ENCODE measurements at regions not wholly inside any gene's neighbourhood (a gene's known extent, or its start where the extent isn't known, plus 50 kb on each side); places are given as distances from the start of the nearest gene placed in this dataset.

GRCh38 chr3:98968347-98968746, 66.9 kb upstream of the DCBLD2 start:
- DNase-seq: no peak
- H3K27ac Mint-ChIP-seq: no peak overlapping the region
- POLR2A ChIA-PET: no interaction called here
- H3K4me3 Mint-ChIP-seq: no peak overlapping the region
- CTCF ChIA-PET: no interaction called here
- peaks cover 4% of the 10 kb centered on the region for H3K9me3 Mint-ChIP-seq
- H3K4me1 Mint-ChIP-seq: peaks cover 2% of the 10 kb centered on the region
- H3K36me3 Mint-ChIP-seq (ENCODE audit: low read depth): no peaks in the 10 kb centered on the region
- H3K27me3 Mint-ChIP-seq: no peaks in the 10 kb centered on the region

DNA sequence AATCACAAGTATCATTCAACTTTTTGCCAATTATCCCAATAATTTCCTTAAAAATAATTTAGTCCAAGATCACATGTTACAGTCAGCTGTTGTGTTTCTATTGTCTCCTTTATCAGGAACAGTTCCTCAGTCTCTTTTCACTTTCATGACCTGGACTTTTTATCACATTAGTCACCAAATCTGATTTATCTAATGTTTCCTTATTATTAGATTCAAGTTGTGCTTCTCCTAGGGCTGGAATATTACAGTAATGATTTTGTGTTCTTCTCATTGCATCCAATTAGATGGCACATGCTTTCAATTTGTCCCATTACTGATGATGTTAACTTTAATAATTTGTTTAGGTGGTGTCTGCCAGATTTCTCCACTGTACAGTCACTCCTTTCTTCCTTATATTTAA, 66.3 kb upstream of the DCBLD2 start:
- CTCF ChIA-PET: no interaction called here
- H3K4me3 Mint-ChIP-seq: no peak overlapping the region
- POLR2A ChIA-PET: no interaction called here
- H3K27me3 Mint-ChIP-seq: no peaks in the 10 kb centered on the region
- H3K4me1 Mint-ChIP-seq: peaks cover 2% of the 10 kb centered on the region
- H3K27ac Mint-ChIP-seq: no peak overlapping the region
- no peaks in the 10 kb centered on the region for H3K36me3 Mint-ChIP-seq (ENCODE audit: low read depth)
- no peak for DNase-seq
- peaks cover 1% of the 10 kb centered on the region for H3K9me3 Mint-ChIP-seq

DNA sequence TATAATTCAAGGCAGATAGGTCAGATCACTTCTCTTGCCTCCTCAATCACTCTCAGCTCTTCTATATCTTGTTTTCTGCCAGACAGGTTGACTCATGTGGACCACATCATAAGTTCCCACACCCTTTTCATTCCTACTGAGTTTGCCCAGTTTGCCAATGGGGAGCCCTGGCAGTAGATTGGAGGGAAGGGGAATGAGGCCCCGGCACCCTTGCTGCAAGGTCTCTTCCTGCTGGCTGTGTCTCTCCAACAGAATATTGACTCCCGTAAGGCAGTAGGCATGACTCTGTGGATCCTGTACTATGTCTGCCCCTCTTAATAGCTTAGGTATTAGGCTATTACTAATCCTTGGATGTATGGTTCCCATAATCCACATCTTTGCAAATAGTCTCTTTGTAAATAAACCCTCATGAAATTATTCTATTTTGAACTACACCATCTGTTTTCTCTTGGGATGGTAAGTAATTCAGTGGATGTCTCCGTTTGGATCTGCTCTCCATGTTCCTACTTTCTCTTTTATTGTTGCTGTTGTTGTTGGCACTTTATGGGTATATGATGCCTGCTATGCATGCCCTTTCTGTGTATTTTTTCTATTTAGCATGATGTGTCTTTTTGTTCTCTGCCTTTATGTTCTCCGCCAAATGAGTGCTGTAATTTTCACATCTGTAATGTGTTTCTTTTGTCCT, 65.5 kb upstream of the DCBLD2 start:
- H3K27me3 Mint-ChIP-seq: no peaks in the 10 kb centered on the region
- no peaks in the 10 kb centered on the region for H3K9me3 Mint-ChIP-seq
- no peak overlapping the region for H3K4me3 Mint-ChIP-seq
- POLR2A ChIA-PET: no interaction called here
- H3K36me3 Mint-ChIP-seq (ENCODE audit: low read depth): no peaks in the 10 kb centered on the region
- CTCF ChIA-PET: no interaction called here
- no peak overlapping the region for H3K27ac Mint-ChIP-seq
- DNase-seq: no peak
- peaks cover 2% of the 10 kb centered on the region for H3K4me1 Mint-ChIP-seq

DNA sequence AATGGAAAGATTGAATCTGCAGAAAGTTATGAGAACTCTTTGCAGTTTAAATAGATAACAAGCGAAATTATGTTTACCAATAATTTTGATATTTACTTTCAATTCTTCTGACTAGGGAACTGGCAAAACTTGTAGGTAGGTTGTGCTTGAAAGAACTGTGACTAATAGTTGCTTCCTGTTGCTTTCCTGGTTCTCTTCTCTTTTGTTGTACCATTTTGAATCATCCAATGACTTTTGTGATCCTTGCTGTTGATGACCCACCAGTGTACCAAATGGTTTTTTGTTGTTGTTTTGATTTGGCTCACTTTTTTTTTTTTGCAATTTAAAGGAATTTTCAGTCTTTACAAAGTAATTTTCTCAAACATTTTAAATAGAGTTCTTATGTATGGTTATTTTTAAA, 64.9 kb upstream of the DCBLD2 start:
- CTCF ChIA-PET: no interaction called here
- no peaks in the 10 kb centered on the region for H3K9me3 Mint-ChIP-seq
- H3K36me3 Mint-ChIP-seq (ENCODE audit: low read depth): no peaks in the 10 kb centered on the region
- H3K27me3 Mint-ChIP-seq: no peaks in the 10 kb centered on the region
- peaks cover 2% of the 10 kb centered on the region for H3K4me1 Mint-ChIP-seq
- DNase-seq: no peak
- POLR2A ChIA-PET: no interaction called here
- no peak overlapping the region for H3K4me3 Mint-ChIP-seq
- H3K27ac Mint-ChIP-seq: no peak overlapping the region

DNA sequence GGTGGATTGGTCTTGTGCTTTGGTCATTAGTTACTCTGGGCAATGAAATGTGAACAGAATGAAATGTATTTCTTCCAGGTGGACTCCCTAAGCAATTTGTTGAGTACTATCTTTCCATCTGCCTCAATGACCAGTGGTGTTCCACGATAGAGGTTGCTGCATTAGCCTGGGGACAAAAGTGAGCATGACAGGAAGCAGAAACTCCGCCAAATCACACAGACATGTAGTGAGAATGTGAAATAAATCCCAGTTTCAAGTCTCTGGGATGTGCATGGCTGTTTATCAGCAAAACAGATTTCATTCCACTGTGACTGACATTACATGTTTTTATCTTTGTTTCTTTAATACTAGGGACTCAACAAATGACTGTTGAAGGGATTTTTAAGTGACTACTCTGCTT, 63.3 kb upstream of the DCBLD2 start:
- CTCF ChIA-PET: no interaction called here
- Mint-ChIP-seq H3K9me3 (no peaks in the 10 kb centered on the region), H3K27ac (no peak overlapping the region), H3K4me1 (peaks cover 2% of the 10 kb centered on the region), H3K27me3 (no peaks in the 10 kb centered on the region), H3K4me3 (no peak overlapping the region), H3K36me3 (ENCODE audit: low read depth) (no peaks in the 10 kb centered on the region)
- DNase-seq: no peak
- POLR2A ChIA-PET: no interaction called here

DNA sequence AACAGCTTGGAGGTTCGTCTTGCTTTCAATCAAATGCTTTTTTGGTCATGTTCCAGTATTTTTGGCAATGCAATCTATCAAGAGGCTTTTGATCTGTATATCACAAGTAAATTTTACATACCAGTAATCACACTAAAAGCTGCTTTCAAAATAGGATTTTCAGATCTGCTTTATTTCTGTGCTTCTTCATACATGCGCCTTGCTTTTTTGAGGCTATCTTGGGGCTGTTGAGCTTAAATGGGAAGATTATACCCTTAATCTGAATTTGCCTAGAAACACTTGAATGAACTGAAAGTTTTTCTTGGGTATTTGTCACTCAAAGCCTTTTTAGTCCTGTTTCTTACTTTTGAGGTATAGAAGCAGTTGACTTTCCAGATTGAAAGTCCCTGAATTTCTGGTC, 62.1 kb upstream of the DCBLD2 start:
- no peak for DNase-seq
- H3K27me3 Mint-ChIP-seq: peaks cover 2% of the 10 kb centered on the region
- H3K36me3 Mint-ChIP-seq (ENCODE audit: low read depth): no peaks in the 10 kb centered on the region
- no peak overlapping the region for H3K4me3 Mint-ChIP-seq
- no peak overlapping the region for H3K27ac Mint-ChIP-seq
- peaks cover 2% of the 10 kb centered on the region for H3K4me1 Mint-ChIP-seq
- POLR2A ChIA-PET: no interaction called here
- CTCF ChIA-PET: no interaction called here
- H3K9me3 Mint-ChIP-seq: no peaks in the 10 kb centered on the region

DNA sequence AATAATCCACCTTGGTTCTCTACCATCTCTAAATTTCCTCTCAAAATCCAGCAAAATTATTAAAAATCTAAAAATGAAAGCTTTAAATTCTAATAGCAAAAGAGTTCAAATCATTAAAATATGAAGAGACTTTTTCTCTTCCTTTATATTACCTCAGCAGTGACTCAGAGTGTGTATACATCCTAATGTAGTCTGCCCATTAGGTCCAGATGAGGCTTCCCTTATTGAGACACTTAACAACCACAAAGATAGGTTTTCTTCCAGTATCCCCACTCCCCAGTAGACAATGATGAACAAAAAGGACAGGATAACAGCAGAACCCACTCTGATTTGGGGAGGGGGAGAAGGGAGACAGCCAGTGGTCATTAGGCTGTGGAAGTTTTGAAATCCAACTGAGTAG, 61.5 kb upstream of the DCBLD2 start:
- Mint-ChIP-seq H3K36me3 (ENCODE audit: low read depth) (no peaks in the 10 kb centered on the region), H3K4me1 (peaks cover 2% of the 10 kb centered on the region), H3K9me3 (no peaks in the 10 kb centered on the region), H3K27ac (no peak overlapping the region), H3K4me3 (no peak overlapping the region), H3K27me3 (peaks cover 2% of the 10 kb centered on the region)
- DNase-seq: no peak
- POLR2A ChIA-PET: no interaction called here
- CTCF ChIA-PET: no interaction called here

DNA sequence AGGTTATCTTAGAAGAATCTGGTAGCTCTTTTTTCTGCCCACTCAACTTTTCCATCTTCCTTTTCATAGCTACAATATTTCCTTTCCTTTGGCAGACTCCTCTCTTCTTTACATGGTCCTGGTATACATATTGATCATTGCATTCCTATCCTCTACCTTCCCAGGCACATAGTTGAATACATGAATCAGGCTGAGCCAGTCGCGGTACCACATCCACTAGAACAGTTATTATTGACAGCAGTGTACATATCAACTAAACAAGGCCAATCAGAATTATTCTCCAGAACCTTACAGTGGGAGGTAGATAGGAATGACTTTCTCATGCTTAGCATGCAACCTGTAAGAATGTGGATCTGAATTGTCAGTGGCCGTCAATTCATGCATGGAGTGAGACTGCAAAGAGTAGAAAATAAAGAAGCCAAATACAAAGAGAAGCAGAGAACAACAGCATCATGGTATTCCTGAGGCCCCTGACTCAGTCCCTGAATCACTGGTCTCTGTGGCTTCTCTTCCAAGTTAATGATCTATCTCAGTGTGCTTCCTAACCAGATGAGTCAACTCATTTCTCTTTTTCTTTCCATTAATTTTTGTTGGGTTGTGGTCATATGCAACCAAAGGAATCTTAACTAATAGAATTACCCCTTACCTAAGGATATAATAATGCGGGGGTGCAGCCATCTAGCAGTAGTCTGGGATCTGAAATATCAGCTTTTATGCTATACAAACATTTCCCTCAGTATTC, 60.9 kb upstream of the DCBLD2 start:
- H3K4me1 Mint-ChIP-seq: peaks cover 2% of the 10 kb centered on the region
- CTCF ChIA-PET: no interaction called here
- no peaks in the 10 kb centered on the region for H3K9me3 Mint-ChIP-seq
- DNase-seq: no peak
- no peak overlapping the region for H3K27ac Mint-ChIP-seq
- H3K36me3 Mint-ChIP-seq (ENCODE audit: low read depth): no peaks in the 10 kb centered on the region
- peaks cover 2% of the 10 kb centered on the region for H3K27me3 Mint-ChIP-seq
- POLR2A ChIA-PET: no interaction called here
- H3K4me3 Mint-ChIP-seq: no peak overlapping the region

GRCh38 chr3:98961161-98962155, 60.0 kb upstream of the DCBLD2 start:
- H3K36me3 Mint-ChIP-seq (ENCODE audit: low read depth): no peaks in the 10 kb centered on the region
- no peak overlapping the region for H3K27ac Mint-ChIP-seq
- POLR2A ChIA-PET: no interaction called here
- no peak overlapping the region for H3K4me3 Mint-ChIP-seq
- CTCF ChIA-PET: no interaction called here
- no peak for DNase-seq
- peaks cover under 1% of the 10 kb centered on the region for H3K4me1 Mint-ChIP-seq
- peaks cover 2% of the 10 kb centered on the region for H3K27me3 Mint-ChIP-seq
- no peaks in the 10 kb centered on the region for H3K9me3 Mint-ChIP-seq

GRCh38 chr3:98957681-98958080, 56.2 kb upstream of the DCBLD2 start:
- no peaks in the 10 kb centered on the region for H3K9me3 Mint-ChIP-seq
- no peak for DNase-seq
- POLR2A ChIA-PET: no interaction called here
- H3K4me3 Mint-ChIP-seq: no peak overlapping the region
- CTCF ChIA-PET: no interaction called here
- H3K27ac Mint-ChIP-seq: no peak overlapping the region
- peaks cover 5% of the 10 kb centered on the region for H3K27me3 Mint-ChIP-seq
- no peaks in the 10 kb centered on the region for H3K4me1 Mint-ChIP-seq
- H3K36me3 Mint-ChIP-seq (ENCODE audit: low read depth): no peaks in the 10 kb centered on the region

GRCh38 chr3:98956008-98956407, 54.5 kb upstream of the DCBLD2 start:
- no peak for DNase-seq
- Mint-ChIP-seq H3K36me3 (ENCODE audit: low read depth) (no peaks in the 10 kb centered on the region), H3K27ac (no peak overlapping the region), H3K4me3 (no peak overlapping the region), H3K9me3 (no peaks in the 10 kb centered on the region), H3K4me1 (no peaks in the 10 kb centered on the region), H3K27me3 (peaks cover 5% of the 10 kb centered on the region)
- CTCF ChIA-PET: no interaction called here
- POLR2A ChIA-PET: no interaction called here

DNA sequence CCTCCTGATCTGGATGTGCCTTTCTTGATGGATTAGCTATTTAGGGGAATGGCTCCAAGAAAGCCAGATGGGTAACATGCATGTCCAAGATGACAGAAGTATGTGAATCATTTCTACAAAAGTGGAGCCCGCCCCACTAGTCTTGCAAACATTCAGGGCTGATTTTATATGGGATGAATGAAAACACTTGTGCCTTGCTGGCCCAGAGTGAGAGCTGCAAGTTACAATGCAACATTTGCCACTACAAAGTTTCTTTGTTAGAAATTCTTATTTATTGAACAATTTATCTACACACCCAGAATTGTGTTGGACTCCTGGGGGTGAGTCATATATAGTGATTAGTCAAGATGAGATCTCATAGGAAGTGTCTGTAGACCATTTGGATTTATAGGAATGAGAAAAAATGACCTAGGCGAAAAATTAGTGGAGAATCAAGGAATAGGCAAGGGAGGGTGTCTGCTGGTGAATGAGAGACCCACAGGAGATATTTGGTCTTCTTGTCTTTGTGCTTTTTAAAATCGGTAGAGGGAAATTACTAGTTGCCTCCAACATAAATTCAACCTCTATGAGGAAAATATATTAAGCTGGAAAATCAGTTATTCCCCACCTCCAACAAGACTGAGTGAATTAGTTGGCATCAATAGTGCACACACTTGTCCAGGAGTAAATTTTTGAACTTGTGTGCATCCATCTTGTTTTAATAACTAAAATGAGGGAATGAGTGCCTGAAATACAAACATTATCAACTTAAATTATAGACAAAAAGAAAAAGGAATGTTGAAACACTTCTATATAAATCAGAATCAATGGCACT, 53.5 kb upstream of the DCBLD2 start:
- Mint-ChIP-seq H3K4me3 (no peak overlapping the region), H3K9me3 (no peaks in the 10 kb centered on the region), H3K4me1 (no peaks in the 10 kb centered on the region), H3K36me3 (ENCODE audit: low read depth) (no peaks in the 10 kb centered on the region), H3K27me3 (peaks cover 5% of the 10 kb centered on the region), H3K27ac (no peak overlapping the region)
- ChIA-PET POLR2A (no interaction called here), CTCF (no interaction called here)
- DNase-seq: no peak

DNA sequence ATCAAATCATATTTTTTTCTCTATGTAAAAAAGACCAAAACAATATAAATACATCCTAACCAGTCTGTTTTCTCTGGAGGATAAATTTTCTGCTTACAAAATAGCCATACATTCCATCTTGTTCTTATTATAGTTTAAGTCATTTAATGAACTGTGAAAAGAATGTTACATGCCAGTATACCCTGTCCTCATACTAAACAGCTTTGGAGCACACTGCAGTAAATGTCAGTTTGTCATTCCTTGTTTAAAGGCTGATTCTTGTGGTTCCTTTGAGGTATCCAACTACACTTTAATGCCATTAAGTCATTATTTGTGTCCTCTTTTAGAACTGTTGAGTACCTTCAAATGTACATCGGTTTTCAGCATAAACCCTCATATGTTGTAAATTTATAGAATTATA, 52.7 kb upstream of the DCBLD2 start:
- CTCF ChIA-PET: no interaction called here
- no peak overlapping the region for H3K27ac Mint-ChIP-seq
- DNase-seq: no peak
- no peaks in the 10 kb centered on the region for H3K9me3 Mint-ChIP-seq
- H3K27me3 Mint-ChIP-seq: peaks cover 5% of the 10 kb centered on the region
- H3K36me3 Mint-ChIP-seq (ENCODE audit: low read depth): no peaks in the 10 kb centered on the region
- no peak overlapping the region for H3K4me3 Mint-ChIP-seq
- POLR2A ChIA-PET: no interaction called here
- no peaks in the 10 kb centered on the region for H3K4me1 Mint-ChIP-seq
